Keratinocyte (primary cell): ENCODE measurements at regions not wholly inside any gene's neighbourhood (a gene's known extent, or its start where the extent isn't known, plus 50 kb on each side); places are given as distances from the start of the nearest gene placed in this dataset.

Source experiments
- DNase-seq: peaks from one replicate; pipeline ENCODE4 v3.0.0-alpha.2; 2011; ENCODE audit warnings: low read depth, missing footprints, low spot score
- FAIRE-seq: peaks from 2 replicates; lab custom pipeline; 2011; peaks lifted over from hg19 to GRCh38; lab: Jason Lieb, UNC
- H2AFZ ChIP-seq: 2 replicates; pipeline ENCODE4 v1.6.0; 2012; ENCODE audit warnings: low read length, control low read depth, inconsistent platforms; ENCODE audit not compliant: control insufficient read depth
- H3K27ac ChIP-seq: 2 replicates; pipeline ENCODE4 v1.5.1; 2011; ENCODE audit warnings: low read length; ENCODE audit not compliant: control insufficient read depth, insufficient read depth
- H3K27me3 ChIP-seq: 3 replicates; pipeline ENCODE4 v1.6.0; 2011; ENCODE audit warnings: low read length; ENCODE audit not compliant: control insufficient read depth, insufficient read depth; ENCODE audit errors: extremely low read depth
- H3K36me3 ChIP-seq, 2 experiments: 2 replicates in 1 of 2; 3 replicates in 1 of 2; pipeline ENCODE4 v1.5.1; 2011; ENCODE audit warnings: low read length in 2 of 2, mild to moderate bottlenecking in 1 of 2; ENCODE audit not compliant: control insufficient read depth in 2 of 2, insufficient read depth in 2 of 2; ENCODE audit errors: extremely low read depth in 1 of 2
- H3K4me1 ChIP-seq: 3 replicates; pipeline ENCODE4 v1.5.1; 2011; ENCODE audit warnings: low read length; ENCODE audit not compliant: control insufficient read depth, insufficient read depth; ENCODE audit errors: extremely low read depth
- H3K4me2 ChIP-seq: 3 replicates; pipeline ENCODE4 v1.6.0; 2011; ENCODE audit warnings: low read depth, low read length; ENCODE audit not compliant: control insufficient read depth, insufficient read depth; ENCODE audit errors: extremely low read depth
- H3K4me3 ChIP-seq, 3 experiments: fragments of 200-600 bp in 1 of 3; sonication (generic) in 1 of 3; 2 replicates in 2 of 3; 3 replicates in 1 of 3; pipeline ENCODE4 v1.5.1; 2011 to 2016; ENCODE audit warnings: low read length in 3 of 3, mild to moderate bottlenecking in 3 of 3, control low read depth in 2 of 3, inconsistent platforms in 1 of 3, low read depth in 1 of 3, mixed read lengths in 1 of 3, mixed run types in 1 of 3, moderate library complexity in 1 of 3; ENCODE audit not compliant: control insufficient read depth in 2 of 3, insufficient read depth in 2 of 3; ENCODE audit errors: extremely low read depth in 1 of 3
- H3K79me2 ChIP-seq: 2 replicates; pipeline ENCODE4 v1.6.0; 2012; ENCODE audit warnings: low read length; ENCODE audit not compliant: control insufficient read depth, insufficient read depth
- H3K9ac ChIP-seq: 3 replicates; pipeline ENCODE4 v1.6.0; 2011; ENCODE audit warnings: low read length; ENCODE audit not compliant: control insufficient read depth, insufficient read depth; ENCODE audit errors: extremely low read depth
- H3K9me1 ChIP-seq: 3 replicates; pipeline ENCODE4 v1.6.0; 2011; ENCODE audit warnings: low read length; ENCODE audit not compliant: control insufficient read depth, insufficient read depth; ENCODE audit errors: extremely low read depth
- H3K9me3 ChIP-seq: 2 replicates; pipeline ENCODE4 v1.5.1; 2012; ENCODE audit warnings: low read depth, low read length; ENCODE audit not compliant: control insufficient read depth
- H4K20me1 ChIP-seq: 3 replicates; pipeline ENCODE4 v1.6.0; 2011; ENCODE audit warnings: low read length; ENCODE audit not compliant: control insufficient read depth, insufficient read depth; ENCODE audit errors: extremely low read depth
- EZH2 ChIP-seq: IDR thresholded peaks from one replicate; pipeline ENCODE4 v1.6.1; 2012; ENCODE audit warnings: inconsistent platforms, mild to moderate bottlenecking, low read length, moderate library complexity
- dilution Hi-C: fragments of 300-500 bp; cut with MboI; formaldehyde crosslinking; loops from one replicate; pipeline ENCODE4 v1.7.0; 2020; ENCODE audit warnings: low sequenced_read_pairs; ENCODE audit not compliant: extremely low pct_ligation_motif_present
- TF ChIP-seq, protein P1 (sequence below), 3 experiments: IDR thresholded peaks in 1 of 3; conservative IDR thresholded peaks in 1 of 3; optimal IDR thresholded peaks in 1 of 3; 2 replicates in 2 of 3; 3 replicates in 1 of 3; pipeline versions ENCODE3 to v1.5.1; 2011; ENCODE audit warnings: low read length in 3 of 3, mild to moderate bottlenecking in 3 of 3, moderate library complexity in 2 of 3, control low read depth in 1 of 3, inconsistent platforms in 1 of 3; ENCODE audit not compliant: insufficient read depth in 2 of 3; ENCODE audit errors: extremely low read depth in 1 of 3

DNA sequence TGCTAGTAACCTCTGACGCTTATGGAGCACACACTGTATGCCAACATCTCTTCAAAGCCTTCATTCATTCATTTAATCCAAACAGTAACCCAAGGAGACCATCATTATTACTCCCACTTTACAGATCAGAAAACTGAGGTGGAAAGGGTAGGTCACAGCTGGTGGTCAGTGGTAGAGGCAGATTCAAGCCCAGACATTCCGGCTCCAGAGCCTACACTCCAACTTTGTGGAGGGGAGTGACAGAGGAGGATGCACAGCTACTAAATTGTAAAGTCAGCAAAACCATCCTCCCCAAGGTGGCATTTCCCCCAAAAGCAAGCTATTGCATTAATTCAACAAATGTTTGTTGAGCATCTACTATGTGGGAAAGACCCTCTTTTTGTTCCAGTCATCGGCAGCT is 110.5 kb upstream of the CPEB4 start:
- Histone ChIP-seq H3K9me1 (no peaks in the 10 kb centered on the region), H2AFZ (no peak overlapping the region), H3K27me3 (no peaks in the 10 kb centered on the region), H3K36me3 (no peaks in the 10 kb centered on the region), H3K79me2 (no peaks in the 10 kb centered on the region), H3K9ac (no peak overlapping the region), H3K4me1 (peaks cover 15% of the 10 kb centered on the region), H3K4me3 (no peak overlapping the region), H3K9me3 (no peaks in the 10 kb centered on the region), H3K4me2 (no peak overlapping the region), H4K20me1 (no peaks in the 10 kb centered on the region), H3K27ac (no peak overlapping the region)
- no peak for TF ChIP-seq EZH2
- TF ChIP-seq, protein P1, sequence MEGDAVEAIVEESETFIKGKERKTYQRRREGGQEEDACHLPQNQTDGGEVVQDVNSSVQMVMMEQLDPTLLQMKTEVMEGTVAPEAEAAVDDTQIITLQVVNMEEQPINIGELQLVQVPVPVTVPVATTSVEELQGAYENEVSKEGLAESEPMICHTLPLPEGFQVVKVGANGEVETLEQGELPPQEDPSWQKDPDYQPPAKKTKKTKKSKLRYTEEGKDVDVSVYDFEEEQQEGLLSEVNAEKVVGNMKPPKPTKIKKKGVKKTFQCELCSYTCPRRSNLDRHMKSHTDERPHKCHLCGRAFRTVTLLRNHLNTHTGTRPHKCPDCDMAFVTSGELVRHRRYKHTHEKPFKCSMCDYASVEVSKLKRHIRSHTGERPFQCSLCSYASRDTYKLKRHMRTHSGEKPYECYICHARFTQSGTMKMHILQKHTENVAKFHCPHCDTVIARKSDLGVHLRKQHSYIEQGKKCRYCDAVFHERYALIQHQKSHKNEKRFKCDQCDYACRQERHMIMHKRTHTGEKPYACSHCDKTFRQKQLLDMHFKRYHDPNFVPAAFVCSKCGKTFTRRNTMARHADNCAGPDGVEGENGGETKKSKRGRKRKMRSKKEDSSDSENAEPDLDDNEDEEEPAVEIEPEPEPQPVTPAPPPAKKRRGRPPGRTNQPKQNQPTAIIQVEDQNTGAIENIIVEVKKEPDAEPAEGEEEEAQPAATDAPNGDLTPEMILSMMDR (optimal IDR thresholded peaks at IDR 0.05 in 1 of 3, IDR thresholded peaks at IDR 0.05 in 1 of 3, conservative IDR thresholded peaks at IDR 0.05 in 1 of 3; ENCODE audit: extremely low read depth in 1 of 3, insufficient read depth in 2 of 3, low read length in 3 of 3) = no peak
- DNase-seq (no peak), FAIRE-seq (no peak)
- dilution Hi-C loops = no loop called here

GRCh38 chr5:173778152-173778782 is 109.9 kb upstream of the CPEB4 start:
- Histone ChIP-seq H3K27me3 (no peaks in the 10 kb centered on the region), H3K79me2 (no peaks in the 10 kb centered on the region), H3K36me3 (no peaks in the 10 kb centered on the region), H3K4me1 (peaks cover 15% of the 10 kb centered on the region), H3K27ac (no peak overlapping the region), H2AFZ (no peak overlapping the region), H3K4me2 (no peak overlapping the region), H3K9me3 (no peaks in the 10 kb centered on the region), H3K9ac (no peak overlapping the region), H3K9me1 (no peaks in the 10 kb centered on the region), H3K4me3 (no peak overlapping the region), H4K20me1 (no peaks in the 10 kb centered on the region)
- TF ChIP-seq, protein P1 (optimal IDR thresholded peaks at IDR 0.05 in 1 of 3, IDR thresholded peaks at IDR 0.05 in 1 of 3, conservative IDR thresholded peaks at IDR 0.05 in 1 of 3; ENCODE audit: extremely low read depth in 1 of 3, insufficient read depth in 2 of 3, low read length in 3 of 3) = no peak
- no peak for TF ChIP-seq EZH2
- dilution Hi-C loops = no loop called here
- no peak for DNase-seq
- no peak for FAIRE-seq
